ENCODE measurements at regions not wholly inside any gene's neighbourhood (a gene's known extent, or its start where the extent isn't known, plus 50 kb on each side); places are given as distances from the start of the nearest gene placed in this dataset.
"Not testable (repeated sequence)": the region's sequence is repeated elsewhere in the genome, so short reads cannot be mapped to it uniquely, and the experiment has no call there.

- Histone ChIP-seq H3K27ac (no peak overlapping the region), H3K4me3 (no peak overlapping the region)
These were observed 97.1 kb upstream of the FAM98A start for GRCh38 chr2:33696234-33696633.

DNA sequence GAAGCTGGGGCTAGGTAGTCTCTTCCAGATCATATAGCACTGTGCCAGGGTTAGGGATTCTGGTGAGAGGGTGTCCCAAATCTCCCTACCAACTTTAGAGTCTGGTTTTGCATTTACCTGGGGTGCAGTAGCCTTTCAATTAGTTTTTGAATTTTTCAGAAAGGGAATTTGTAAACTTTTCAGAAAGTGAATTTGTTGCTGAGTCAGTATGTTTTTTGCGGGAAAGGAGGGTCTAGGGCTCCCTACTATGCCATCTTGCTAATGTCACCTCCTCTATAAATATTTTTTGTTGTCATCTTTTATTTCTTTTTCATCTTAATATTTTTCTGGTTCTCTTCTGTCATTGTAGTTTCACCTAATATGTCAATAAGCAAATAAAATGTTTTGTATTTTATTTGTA, 95.8 kb upstream of the FAM98A start:
- Histone ChIP-seq H3K27ac (no peak overlapping the region), H3K4me3 (no peak overlapping the region)

DNA sequence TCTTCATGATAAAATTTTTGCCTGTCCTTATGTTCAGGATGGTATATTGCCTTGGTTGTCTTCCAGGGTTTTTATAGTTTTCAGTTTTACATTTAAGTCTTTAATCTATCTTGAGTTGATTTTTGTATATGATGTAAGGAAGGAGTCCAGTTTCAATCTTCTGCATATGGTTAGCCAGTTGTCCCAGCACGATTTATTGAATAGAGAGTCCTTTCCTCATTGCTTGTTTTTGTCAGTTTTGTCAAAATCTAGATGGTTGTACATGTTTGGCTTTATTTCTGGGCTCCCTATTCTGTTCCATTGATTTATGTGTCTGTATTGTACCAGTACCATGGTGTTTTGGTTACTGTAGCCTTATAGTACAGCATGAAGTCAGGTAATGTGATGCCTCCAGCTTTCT, 91.6 kb upstream of the FAM98A start:
- not testable (repeated sequence) for H3K4me3 ChIP-seq, H3K27ac ChIP-seq

DNA sequence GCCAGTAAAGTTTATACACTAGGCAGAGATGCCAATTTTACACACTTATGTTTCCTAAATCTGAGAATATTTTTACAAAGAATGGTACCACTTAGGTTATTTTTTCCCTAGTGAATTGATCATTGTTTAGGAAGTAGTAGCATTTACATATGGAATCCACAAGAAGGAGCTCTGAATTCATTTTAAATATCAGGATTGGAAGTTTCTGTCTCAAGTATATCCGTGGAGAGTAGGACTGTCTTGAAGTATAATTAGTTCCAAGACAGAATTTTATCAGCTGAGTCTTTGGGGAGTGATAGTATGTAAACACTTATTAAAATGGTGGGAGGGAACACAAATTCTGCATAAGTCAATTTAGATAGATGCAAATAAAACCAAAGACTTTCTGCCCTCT, 82.3 kb upstream of the FAM98A start:
- H3K4me3 ChIP-seq: no peak overlapping the region
- H3K27ac ChIP-seq: no peak overlapping the region

DNA sequence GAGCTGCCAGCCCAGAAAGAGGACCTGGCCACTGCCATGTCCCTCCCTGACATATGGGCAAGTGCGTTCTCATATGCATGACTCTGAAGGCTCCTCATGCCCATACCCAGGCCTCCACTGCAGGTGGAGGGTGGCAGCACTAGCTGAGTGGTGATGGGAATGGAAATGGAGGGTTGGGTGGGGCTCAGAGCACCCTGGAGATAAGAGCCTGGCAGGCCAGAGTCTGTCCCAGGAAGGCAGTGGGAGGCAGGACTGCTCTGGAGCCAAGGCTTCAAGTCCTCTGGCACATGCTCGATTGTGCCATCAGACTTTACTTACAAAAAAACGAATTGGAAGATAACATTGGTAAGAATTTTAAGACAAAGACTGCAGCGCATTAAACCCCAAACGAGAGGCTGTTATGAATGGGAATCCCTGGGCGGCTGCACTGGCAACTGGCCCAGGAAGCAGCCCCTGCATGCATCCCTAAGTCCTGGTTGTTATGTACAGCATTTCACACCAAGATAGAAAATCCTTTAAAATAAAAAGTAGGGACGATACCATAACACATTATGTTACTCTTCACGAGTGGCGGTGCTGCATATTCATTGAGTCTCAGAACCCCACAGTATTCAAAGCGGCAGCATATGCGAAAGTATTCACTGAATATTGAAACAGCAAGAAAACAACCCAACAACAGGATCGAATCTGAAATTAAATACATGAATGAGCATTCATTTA, 81.7 kb upstream of the FAM98A start:
- no peak overlapping the region for H3K27ac ChIP-seq
- H3K4me3 ChIP-seq: no peak overlapping the region

- Histone ChIP-seq H3K27ac (no peak overlapping the region), H3K4me3 (no peak overlapping the region)
These were observed 79.3 kb upstream of the FAM98A start for GRCh38 chr2:33678436-33678835.

DNA sequence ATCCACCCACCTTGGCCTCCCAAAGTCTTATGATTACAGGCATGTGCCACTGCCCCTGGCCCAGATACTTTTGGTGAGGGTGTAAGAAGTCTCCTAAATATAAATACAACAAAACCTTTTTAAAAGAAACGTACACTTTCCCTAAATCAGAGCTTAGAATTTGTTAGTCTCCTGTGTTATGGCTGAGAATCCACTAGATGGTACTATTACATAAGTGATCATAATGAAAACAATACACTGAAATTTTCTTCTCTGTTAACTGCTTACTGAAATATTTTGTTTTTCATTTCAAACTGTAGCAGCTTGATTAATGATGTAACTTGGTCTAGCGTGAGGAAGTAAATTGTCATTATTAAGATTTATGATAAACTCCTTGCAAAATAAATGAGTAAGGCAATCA, 74.8 kb upstream of the FAM98A start:
- Histone ChIP-seq H3K27ac (no peak overlapping the region), H3K4me3 (no peak overlapping the region)

DNA sequence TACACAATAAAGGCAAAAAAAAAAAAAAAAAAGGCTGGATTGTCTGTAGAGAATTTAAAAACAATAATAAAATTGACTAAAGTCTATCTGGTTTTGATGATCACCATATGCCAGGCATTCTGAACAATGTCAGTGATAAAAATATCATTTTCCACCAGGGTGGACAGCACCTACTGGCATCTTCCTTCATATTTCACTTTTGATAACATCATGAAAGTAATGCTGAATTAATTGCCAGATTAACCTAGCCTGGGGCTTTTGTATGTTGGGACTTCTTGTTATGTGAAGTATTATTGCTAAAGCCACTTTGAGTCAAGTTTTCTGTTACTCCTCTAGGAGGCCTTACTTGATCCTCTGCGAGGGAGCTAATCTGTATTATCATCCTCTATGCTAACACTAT, 73.8 kb upstream of the FAM98A start:
- H3K4me3 ChIP-seq: no peak overlapping the region
- H3K27ac ChIP-seq: no peak overlapping the region

DNA sequence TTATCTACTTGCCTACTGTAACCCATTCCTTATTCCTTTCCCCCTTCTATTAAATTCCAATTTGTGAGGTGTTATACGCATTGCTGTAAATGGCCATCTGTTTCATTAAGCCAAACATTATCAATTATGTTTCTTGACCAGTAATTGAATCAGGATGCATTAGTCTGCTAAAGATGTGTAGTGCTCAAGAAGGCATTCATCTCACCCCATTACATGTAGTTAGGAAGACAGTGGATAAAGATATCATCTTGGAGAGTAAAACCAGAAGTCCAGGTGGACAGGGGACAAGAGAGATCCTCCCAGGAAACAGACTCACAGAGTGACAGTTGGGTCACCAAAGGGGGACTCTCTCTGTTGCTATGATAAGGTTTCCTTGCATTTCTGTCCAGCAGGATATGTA, 73.3 kb upstream of the FAM98A start:
- no peak overlapping the region for H3K27ac ChIP-seq
- H3K4me3 ChIP-seq: no peak overlapping the region

DNA sequence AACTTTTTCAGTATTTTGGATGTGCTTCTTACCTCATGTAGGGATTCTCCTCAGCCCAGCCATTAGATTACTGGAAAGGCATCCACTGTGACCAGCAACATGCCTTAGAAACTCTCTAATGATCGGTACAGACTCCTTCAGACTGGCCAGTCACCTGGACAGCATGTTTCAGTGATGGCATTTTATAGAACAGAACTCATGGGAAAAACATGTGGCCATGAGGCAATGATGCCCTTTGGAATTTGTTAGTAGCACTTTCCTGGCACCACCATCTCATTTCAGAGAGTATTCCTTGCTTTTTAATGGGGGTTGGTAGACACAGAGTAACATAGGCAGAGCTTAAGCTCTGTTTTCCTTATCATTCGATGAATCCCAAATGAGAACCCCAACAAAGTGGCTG, 72.1 kb upstream of the FAM98A start:
- Histone ChIP-seq H3K27ac (no peak overlapping the region), H3K4me3 (no peak overlapping the region)

GRCh38 chr2:33670392-33670937, 71.4 kb upstream of the FAM98A start:
- H3K4me3 ChIP-seq: no peak overlapping the region
- H3K27ac ChIP-seq: no peak overlapping the region

GRCh38 chr2:33666879-33667278, 67.8 kb upstream of the FAM98A start:
- no peak overlapping the region for H3K4me3 ChIP-seq
- H3K27ac ChIP-seq: no peak overlapping the region

GRCh38 chr2:33665039-33665438, 65.9 kb upstream of the FAM98A start:
- no peak overlapping the region for H3K27ac ChIP-seq

GRCh38 chr2:33660416-33661123, 61.5 kb upstream of the FAM98A start:
- Histone ChIP-seq H3K27ac (no peak overlapping the region), H3K4me3 (no peak overlapping the region)

More at GRCh38 chr2:33665039-33665438, 65.9 kb upstream of the FAM98A start:
- no peak overlapping the region for H3K4me3 ChIP-seq

GRCh38 chr2:33655626-33656320, 56.7 kb upstream of the FAM98A start:
- no peak overlapping the region for H3K27ac ChIP-seq
- no peak overlapping the region for H3K4me3 ChIP-seq

GRCh38 chr2:33652830-33653229, 53.7 kb upstream of the FAM98A start:
- H3K4me3 ChIP-seq: no peak overlapping the region
- H3K27ac ChIP-seq: no peak overlapping the region

DNA sequence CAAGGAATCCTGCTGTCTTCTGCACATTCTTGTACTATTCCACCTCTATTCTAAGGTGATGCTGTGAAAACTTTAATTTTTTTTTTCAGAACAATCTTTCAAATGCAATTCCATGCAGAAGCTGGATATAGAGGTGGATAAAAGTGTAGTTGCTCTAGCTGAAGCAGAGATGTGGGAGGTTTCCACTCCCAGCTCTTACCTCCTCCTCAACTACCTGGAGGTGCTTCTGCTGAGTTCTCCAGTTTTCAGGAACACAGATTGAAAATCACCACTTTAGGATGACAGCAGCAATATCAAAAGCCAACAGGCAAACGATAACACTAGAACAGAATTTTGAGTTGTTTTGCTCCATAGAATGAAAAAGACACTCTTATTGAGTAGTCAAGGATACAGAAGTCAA, 51.1 kb upstream of the FAM98A start:
- Histone ChIP-seq H3K27ac (no peak overlapping the region), H3K4me3 (no peak overlapping the region)

All from skin epidermis (tissue), 12 donors.